Neural crest cell (in vitro differentiated cells): ENCODE measurements at regions not wholly inside any gene's neighbourhood (a gene's known extent, or its start where the extent isn't known, plus 50 kb on each side); places are given as distances from the start of the nearest gene placed in this dataset.

Experiments
- DNase-seq: peaks from one replicate; pipeline ENCODE4 v3.0.0; 2021; ENCODE audit warnings: low read depth, mixed read lengths, low spot score
- H3K27ac Mint-ChIP-seq: one replicate; pipeline ENCODE4 v1.8.0; 2021; ENCODE audit warnings: mild to moderate bottlenecking, mixed read lengths; ENCODE audit not compliant: unreplicated experiment
- H3K27me3 Mint-ChIP-seq: 2 replicates; pipeline ENCODE4 v1.8.0; 2021; ENCODE audit warnings: low read depth, mild to moderate bottlenecking, mixed read lengths
- H3K36me3 Mint-ChIP-seq: 2 replicates; pipeline ENCODE4 v1.8.0; 2021; ENCODE audit warnings: low read depth, mild to moderate bottlenecking, mixed read lengths
- H3K4me1 Mint-ChIP-seq: 2 replicates; pipeline ENCODE4 v1.8.0; 2021; ENCODE audit warnings: mixed read lengths
- H3K4me3 Mint-ChIP-seq: one replicate; pipeline ENCODE4 v1.8.0; 2021; ENCODE audit warnings: mild to moderate bottlenecking, mixed read lengths
- H3K9me3 Mint-ChIP-seq: 2 replicates; pipeline ENCODE4 v1.8.0; 2021; ENCODE audit warnings: mixed read lengths
- CTCF ChIP-seq: fragments of 200-600 bp; sonication (generic); conservative IDR thresholded peaks from 2 replicates; pipeline ENCODE4 v1.5.0; 2021; ENCODE audit warnings: antibody characterized with exemption, mild to moderate bottlenecking

GRCh38 chr18:64810354-64810753 is 661.5 kb upstream of the LINC00305 start:
- H3K9me3 Mint-ChIP-seq = peaks cover 2% of the 10 kb centered on the region
- TF ChIP-seq CTCF = no peak
- no peaks in the 10 kb centered on the region for H3K4me1 Mint-ChIP-seq
- no peak overlapping the region for H3K4me3 Mint-ChIP-seq
- no peaks in the 10 kb centered on the region for H3K36me3 Mint-ChIP-seq
- H3K27me3 Mint-ChIP-seq = no peaks in the 10 kb centered on the region
- no peak for DNase-seq
- no peak overlapping the region for H3K27ac Mint-ChIP-seq

GRCh38 chr18:64809801-64810200 is 660.9 kb upstream of the LINC00305 start:
- DNase-seq = no peak
- Mint-ChIP-seq H3K27me3 (no peaks in the 10 kb centered on the region), H3K4me3 (no peak overlapping the region), H3K36me3 (no peaks in the 10 kb centered on the region), H3K9me3 (peaks cover 2% of the 10 kb centered on the region), H3K4me1 (no peaks in the 10 kb centered on the region), H3K27ac (no peak overlapping the region)
- TF ChIP-seq CTCF = no peak

GRCh38 chr18:64807560-64807959 is 658.7 kb upstream of the LINC00305 start:
- no peak for DNase-seq
- no peak for TF ChIP-seq CTCF
- H3K27me3 Mint-ChIP-seq = no peaks in the 10 kb centered on the region
- no peak overlapping the region for H3K4me3 Mint-ChIP-seq
- H3K4me1 Mint-ChIP-seq = no peaks in the 10 kb centered on the region
- H3K36me3 Mint-ChIP-seq = no peaks in the 10 kb centered on the region
- H3K27ac Mint-ChIP-seq = no peak overlapping the region
- peaks cover 2% of the 10 kb centered on the region for H3K9me3 Mint-ChIP-seq

GRCh38 chr18:64806691-64807090 is 657.8 kb upstream of the LINC00305 start:
- Mint-ChIP-seq H3K4me1 (no peaks in the 10 kb centered on the region), H3K27me3 (no peaks in the 10 kb centered on the region), H3K27ac (no peak overlapping the region), H3K9me3 (peaks cover 2% of the 10 kb centered on the region), H3K36me3 (no peaks in the 10 kb centered on the region), H3K4me3 (no peak overlapping the region)
- no peak for TF ChIP-seq CTCF
- no peak for DNase-seq

- peaks cover under 1% of the 10 kb centered on the region for H3K9me3 Mint-ChIP-seq
- no peak for DNase-seq
- no peaks in the 10 kb centered on the region for H3K27me3 Mint-ChIP-seq
- no peak for TF ChIP-seq CTCF
- H3K4me3 Mint-ChIP-seq = no peak overlapping the region
- no peak overlapping the region for H3K27ac Mint-ChIP-seq
- H3K36me3 Mint-ChIP-seq = no peaks in the 10 kb centered on the region
- H3K4me1 Mint-ChIP-seq = no peaks in the 10 kb centered on the region
These were observed 657.3 kb upstream of the LINC00305 start for GRCh38 chr18:64806232-64806631.

- Mint-ChIP-seq H3K27ac (no peak overlapping the region), H3K4me1 (no peaks in the 10 kb centered on the region), H3K36me3 (no peaks in the 10 kb centered on the region), H3K27me3 (no peaks in the 10 kb centered on the region), H3K9me3 (no peaks in the 10 kb centered on the region), H3K4me3 (no peak overlapping the region)
- DNase-seq = no peak
- TF ChIP-seq CTCF = no peak
These were observed 654.6 kb upstream of the LINC00305 start for GRCh38 chr18:64803471-64803870.
